ENCODE measurements at regions not wholly inside any gene's neighbourhood (a gene's known extent, or its start where the extent isn't known, plus 50 kb on each side); places are given as distances from the start of the nearest gene placed in this dataset.

DNA sequence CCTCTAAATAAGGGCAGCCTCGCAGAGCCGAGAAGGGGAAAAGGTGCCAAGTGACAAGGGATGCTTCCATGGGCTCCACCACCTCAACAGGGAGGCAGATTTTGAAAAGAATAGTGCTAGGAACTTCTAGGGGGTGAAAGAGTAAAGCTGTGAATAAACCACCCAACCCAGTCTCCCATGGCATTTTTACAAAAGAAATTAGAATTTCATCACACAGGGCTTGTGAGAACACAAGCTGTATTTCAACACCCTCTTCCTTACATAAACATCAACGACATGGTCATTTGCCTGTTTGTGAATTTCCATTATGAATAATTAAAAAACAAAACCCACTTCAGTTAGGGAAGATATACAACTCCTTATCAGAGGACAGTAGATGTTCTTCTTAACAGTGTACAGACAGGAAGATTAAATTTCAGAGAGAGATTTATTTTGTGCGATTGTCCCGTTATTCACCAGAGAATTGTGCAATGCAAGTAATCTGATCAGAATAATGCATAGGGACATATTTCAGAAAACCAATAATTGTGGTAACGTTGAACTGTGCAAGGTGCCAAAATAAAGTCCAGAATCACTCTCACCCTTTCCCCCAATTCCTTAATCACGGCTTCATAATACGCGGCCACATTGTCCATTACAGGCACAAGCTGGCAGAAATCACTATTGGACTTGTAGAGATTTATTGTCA lies 207.8 kb upstream of the MGMT start:
- DNase-seq, result peak; percentile 3
- H3K4me3 ChIP-seq (ENCODE audit: insufficient read depth in 1 of 2, low read depth in 1 of 2, low read length in 2 of 2), result peak overlapping the region in 1 of 2 experiments; percentile 47
- no peaks in the 10 kb centered on the region for H3K36me3 ChIP-seq (ENCODE audit: control insufficient read depth in 1 of 2, insufficient read depth in 2 of 2, low read depth in 1 of 2, low read length in 2 of 2)
- no peak overlapping the region for H2AK5ac ChIP-seq (ENCODE audit: low read length, severe bottlenecking)
- no peak overlapping the region for H2BK15ac ChIP-seq (ENCODE audit: low read depth, poor library complexity, severe bottlenecking)
- no peak overlapping the region for H3K23ac ChIP-seq (ENCODE audit: low read length in 2 of 2)
- no peak overlapping the region for H3K4ac ChIP-seq (ENCODE audit: low read depth in 1 of 2, low read length in 2 of 2)
- 90% methylated on average over 7 of the region's 9 CpGs for WGBS
- no peak overlapping the region for H2BK120ac ChIP-seq (ENCODE audit: low read depth, low read length)
- H2BK5ac ChIP-seq (ENCODE audit: low read depth, low read length, poor library complexity, severe bottlenecking), result no peak overlapping the region
- no peak overlapping the region for H2AFZ ChIP-seq (ENCODE audit: low read depth, low read length)
- no peaks in the 10 kb centered on the region for H3K79me1 ChIP-seq (replicated peaks; ENCODE audit: low read length, poor library complexity, severe bottlenecking)
- H3K14ac ChIP-seq (ENCODE audit: low read length in 2 of 2), result no peak overlapping the region
- no peak overlapping the region for H4K8ac ChIP-seq (ENCODE audit: low read length)
- H4K91ac ChIP-seq (ENCODE audit: low read length), result no peak overlapping the region
- no peaks in the 10 kb centered on the region for H3K27me3 ChIP-seq (ENCODE audit: control insufficient read depth in 1 of 2, insufficient read depth in 1 of 2, low read length in 2 of 2)
- H3K9me3 ChIP-seq (ENCODE audit: control insufficient read depth, low read length), result no peaks in the 10 kb centered on the region
- H2BK12ac ChIP-seq (ENCODE audit: low read length in 2 of 2), result no peak overlapping the region
- H3K27ac ChIP-seq (ENCODE audit: low read length, poor library complexity, severe bottlenecking), result no peak overlapping the region
- peak overlapping the region; percentile 55 for H3K9ac ChIP-seq (ENCODE audit: low read length)
- H3K4me2 ChIP-seq (ENCODE audit: low read length, poor library complexity, severe bottlenecking), result no peak overlapping the region
- H3K18ac ChIP-seq (ENCODE audit: low read depth in 1 of 2, low read length in 2 of 2), result no peak overlapping the region
- H3K4me1 ChIP-seq (ENCODE audit: control insufficient read depth, insufficient read depth, low read depth, low read length), result no peaks in the 10 kb centered on the region

DNA sequence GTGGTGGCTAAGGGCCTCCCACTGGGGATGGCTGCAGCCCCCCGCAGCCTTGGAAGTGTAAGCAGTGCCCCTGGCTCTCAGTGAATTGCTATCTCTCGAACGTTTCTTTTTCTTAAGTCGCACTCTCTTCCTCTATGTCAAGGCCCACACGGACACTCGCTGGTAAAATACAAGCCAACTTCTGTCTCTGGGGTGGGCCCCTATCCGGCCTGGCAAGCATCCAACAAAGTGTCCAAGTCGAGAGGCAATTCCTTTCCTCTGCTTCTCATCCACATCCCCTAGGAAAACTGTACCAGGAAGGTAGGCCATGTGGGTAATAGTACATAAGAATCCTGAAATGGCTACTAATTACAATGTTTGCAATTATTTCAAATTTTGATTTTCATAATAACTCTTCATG lies 194.9 kb upstream of the MGMT start:
- no peak overlapping the region for H2BK15ac ChIP-seq (ENCODE audit: low read depth, poor library complexity, severe bottlenecking)
- H3K9me3 ChIP-seq (ENCODE audit: control insufficient read depth, low read length), result no peaks in the 10 kb centered on the region
- WGBS, result 84% methylated on average over 7 of the region's 8 CpGs
- no peak overlapping the region for H4K91ac ChIP-seq (ENCODE audit: low read length)
- H2AK5ac ChIP-seq (ENCODE audit: low read length, severe bottlenecking), result no peak overlapping the region
- peaks cover 0 to 4% of the 10 kb centered on the region in 2 experiments for H3K27me3 ChIP-seq (ENCODE audit: control insufficient read depth in 1 of 2, insufficient read depth in 1 of 2, low read length in 2 of 2)
- no peak overlapping the region for H3K14ac ChIP-seq (ENCODE audit: low read length in 2 of 2)
- no peak overlapping the region for H3K27ac ChIP-seq (ENCODE audit: low read length, poor library complexity, severe bottlenecking)
- H2AFZ ChIP-seq (ENCODE audit: low read depth, low read length), result no peak overlapping the region
- no peak overlapping the region for H2BK120ac ChIP-seq (ENCODE audit: low read depth, low read length)
- H4K8ac ChIP-seq (ENCODE audit: low read length), result no peak overlapping the region
- H3K36me3 ChIP-seq (ENCODE audit: control insufficient read depth in 1 of 2, insufficient read depth in 2 of 2, low read depth in 1 of 2, low read length in 2 of 2), result no peaks in the 10 kb centered on the region
- no peak overlapping the region for H3K4ac ChIP-seq (ENCODE audit: low read depth in 1 of 2, low read length in 2 of 2)
- no peak overlapping the region for H2BK5ac ChIP-seq (ENCODE audit: low read depth, low read length, poor library complexity, severe bottlenecking)
- H3K4me3 ChIP-seq (ENCODE audit: insufficient read depth in 1 of 2, low read depth in 1 of 2, low read length in 2 of 2), result no peak overlapping the region
- H3K9ac ChIP-seq (ENCODE audit: low read length), result no peak overlapping the region
- no peaks in the 10 kb centered on the region for H3K4me1 ChIP-seq (ENCODE audit: control insufficient read depth, insufficient read depth, low read depth, low read length)
- H3K18ac ChIP-seq (ENCODE audit: low read depth in 1 of 2, low read length in 2 of 2), result no peak overlapping the region
- no peak for DNase-seq
- no peak overlapping the region for H3K23ac ChIP-seq (ENCODE audit: low read length in 2 of 2)
- no peak overlapping the region for H2BK12ac ChIP-seq (ENCODE audit: low read length in 2 of 2)
- no peaks in the 10 kb centered on the region for H3K79me1 ChIP-seq (replicated peaks; ENCODE audit: low read length, poor library complexity, severe bottlenecking)
- no peak overlapping the region for H3K4me2 ChIP-seq (ENCODE audit: low read length, poor library complexity, severe bottlenecking)

DNA sequence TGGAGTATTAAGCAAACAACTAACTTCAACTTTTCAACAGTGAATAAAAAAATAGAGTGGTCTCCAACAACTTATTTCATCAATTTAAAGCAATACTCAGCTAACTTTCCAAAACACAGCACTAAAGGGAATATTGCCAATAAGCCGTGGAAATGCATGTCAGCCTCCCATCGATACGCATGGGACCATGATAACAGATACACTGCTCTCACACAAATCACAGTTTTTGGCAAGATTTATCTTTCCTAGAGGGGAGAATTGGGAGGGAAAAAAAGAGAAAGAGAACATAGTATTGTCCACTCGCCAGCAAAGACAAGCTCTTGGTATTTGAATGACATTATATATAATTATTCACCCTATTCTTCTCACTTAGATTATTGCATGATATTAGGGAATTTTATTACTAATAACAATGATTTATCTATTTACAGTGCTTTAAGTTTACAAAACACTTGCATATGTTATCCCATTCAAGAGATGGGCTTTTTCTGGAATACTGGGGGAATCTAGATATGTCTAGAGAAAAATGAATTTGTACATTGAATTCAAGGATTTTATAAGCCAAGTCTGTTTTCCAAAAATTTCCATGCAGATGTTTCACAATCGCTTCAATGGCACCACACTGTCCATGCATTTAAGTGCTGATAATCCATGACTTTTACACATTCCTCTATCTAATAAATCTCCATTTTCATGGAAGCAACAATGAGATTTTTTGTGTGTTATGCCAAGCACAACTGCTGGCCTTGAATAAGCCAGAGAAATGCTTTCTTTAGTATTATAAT lies 194.0 kb upstream of the MGMT start:
- no peak overlapping the region for H3K9ac ChIP-seq (ENCODE audit: low read length)
- DNase-seq, result no peak
- WGBS, result 93% methylated on average over 1 of the region's 5 CpGs

DNA sequence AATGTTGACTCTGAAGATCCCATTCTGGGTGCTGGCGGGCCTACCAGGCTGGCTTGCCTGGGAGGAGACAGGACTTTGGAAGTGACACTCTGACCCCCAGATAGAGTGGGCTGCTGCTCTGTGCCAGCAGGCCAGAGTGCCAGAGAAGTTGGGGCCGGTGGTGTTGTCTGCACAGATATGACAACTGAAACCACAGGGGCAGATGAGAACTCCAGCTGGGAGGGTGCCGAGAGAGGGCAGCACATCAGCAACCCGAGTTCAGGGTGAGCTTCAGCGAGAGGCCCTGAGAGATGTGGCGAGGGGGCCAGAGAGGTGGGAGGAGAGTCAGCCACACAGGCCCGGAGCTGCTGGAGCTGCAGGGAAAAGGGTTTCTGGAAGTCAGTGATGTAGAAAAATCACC lies 193.2 kb upstream of the MGMT start:
- H2BK15ac ChIP-seq (ENCODE audit: low read depth, poor library complexity, severe bottlenecking), result no peak overlapping the region
- no peak overlapping the region for H3K18ac ChIP-seq (ENCODE audit: low read depth in 1 of 2, low read length in 2 of 2)
- H3K9ac ChIP-seq (ENCODE audit: low read length), result no peak overlapping the region
- H3K4me2 ChIP-seq (ENCODE audit: low read length, poor library complexity, severe bottlenecking), result no peak overlapping the region
- H2BK120ac ChIP-seq (ENCODE audit: low read depth, low read length), result no peak overlapping the region
- H3K27ac ChIP-seq (ENCODE audit: low read length, poor library complexity, severe bottlenecking), result no peak overlapping the region
- no peak overlapping the region for H4K91ac ChIP-seq (ENCODE audit: low read length)
- WGBS, result 81% methylated on average over 7 of the region's 7 CpGs
- no peak overlapping the region for H3K23ac ChIP-seq (ENCODE audit: low read length in 2 of 2)
- no peak overlapping the region for H2BK12ac ChIP-seq (ENCODE audit: low read length in 2 of 2)
- DNase-seq, result no peak
- no peak overlapping the region for H3K4ac ChIP-seq (ENCODE audit: low read depth in 1 of 2, low read length in 2 of 2)
- no peaks in the 10 kb centered on the region for H3K4me1 ChIP-seq (ENCODE audit: control insufficient read depth, insufficient read depth, low read depth, low read length)
- H3K36me3 ChIP-seq (ENCODE audit: control insufficient read depth in 1 of 2, insufficient read depth in 2 of 2, low read depth in 1 of 2, low read length in 2 of 2), result no peaks in the 10 kb centered on the region
- H3K9me3 ChIP-seq (ENCODE audit: control insufficient read depth, low read length), result no peaks in the 10 kb centered on the region
- no peak overlapping the region for H2BK5ac ChIP-seq (ENCODE audit: low read depth, low read length, poor library complexity, severe bottlenecking)
- H3K14ac ChIP-seq (ENCODE audit: low read length in 2 of 2), result no peak overlapping the region
- no peaks in the 10 kb centered on the region for H3K79me1 ChIP-seq (replicated peaks; ENCODE audit: low read length, poor library complexity, severe bottlenecking)
- H2AK5ac ChIP-seq (ENCODE audit: low read length, severe bottlenecking), result no peak overlapping the region
- H4K8ac ChIP-seq (ENCODE audit: low read length), result no peak overlapping the region
- peaks cover 0 to 7% of the 10 kb centered on the region in 2 experiments for H3K27me3 ChIP-seq (ENCODE audit: control insufficient read depth in 1 of 2, insufficient read depth in 1 of 2, low read length in 2 of 2)
- H3K4me3 ChIP-seq (ENCODE audit: insufficient read depth in 1 of 2, low read depth in 1 of 2, low read length in 2 of 2), result no peak overlapping the region
- H2AFZ ChIP-seq (ENCODE audit: low read depth, low read length), result no peak overlapping the region

More for the DNA sequence above, 194.0 kb upstream of the MGMT start:
- Histone ChIP-seq H4K91ac (ENCODE audit: low read length) (no peak overlapping the region), H2BK5ac (ENCODE audit: low read depth, low read length, poor library complexity, severe bottlenecking) (no peak overlapping the region), H3K4me3 (ENCODE audit: insufficient read depth in 1 of 2, low read depth in 1 of 2, low read length in 2 of 2) (no peak overlapping the region), H3K27me3 (ENCODE audit: control insufficient read depth in 1 of 2, insufficient read depth in 1 of 2, low read length in 2 of 2) (peaks cover 0 to 6% of the 10 kb centered on the region in 2 experiments), H3K4ac (ENCODE audit: low read depth in 1 of 2, low read length in 2 of 2) (no peak overlapping the region), H3K27ac (ENCODE audit: low read length, poor library complexity, severe bottlenecking) (no peak overlapping the region), H4K8ac (ENCODE audit: low read length) (no peak overlapping the region), H2BK120ac (ENCODE audit: low read depth, low read length) (no peak overlapping the region), H3K23ac (ENCODE audit: low read length in 2 of 2) (no peak overlapping the region), H2BK12ac (ENCODE audit: low read length in 2 of 2) (no peak overlapping the region), H3K18ac (ENCODE audit: low read depth in 1 of 2, low read length in 2 of 2) (no peak overlapping the region), H3K4me2 (ENCODE audit: low read length, poor library complexity, severe bottlenecking) (no peak overlapping the region), H3K79me1 (replicated peaks; ENCODE audit: low read length, poor library complexity, severe bottlenecking) (no peaks in the 10 kb centered on the region), H3K4me1 (ENCODE audit: control insufficient read depth, insufficient read depth, low read depth, low read length) (no peaks in the 10 kb centered on the region), H3K36me3 (ENCODE audit: control insufficient read depth in 1 of 2, insufficient read depth in 2 of 2, low read depth in 1 of 2, low read length in 2 of 2) (no peaks in the 10 kb centered on the region), H3K9me3 (ENCODE audit: control insufficient read depth, low read length) (no peaks in the 10 kb centered on the region), H2AFZ (ENCODE audit: low read depth, low read length) (no peak overlapping the region), H3K14ac (ENCODE audit: low read length in 2 of 2) (no peak overlapping the region), H2AK5ac (ENCODE audit: low read length, severe bottlenecking) (no peak overlapping the region), H2BK15ac (ENCODE audit: low read depth, poor library complexity, severe bottlenecking) (no peak overlapping the region)

Data from mesenchymal stem cell (in vitro differentiated cells and primary cell).